Peyer's patch (tissue), 4 donors: ENCODE measurements at regions not wholly inside any gene's neighbourhood (a gene's known extent, or its start where the extent isn't known, plus 50 kb on each side); places are given as distances from the start of the nearest gene placed in this dataset.

ENCODE experiments used
- POLR2A ChIP-seq, 2 donors: fragments of 450-650 bp; IDR thresholded peaks; one replicate each; pipeline ENCODE4 v1.5.1; 2017; ENCODE audit warnings: antibody characterized with exemption in 2 of 2, mild to moderate bottlenecking in 2 of 2, moderate library complexity in 2 of 2
- TF ChIP-seq, protein P1 (sequence below), 6 experiments: fragments of 450-650 bp in 4 of 6; fragments of 200-600 bp in 2 of 6; sonication (generic) in 1 of 6; IDR thresholded peaks; one replicate each; pipeline ENCODE4 v1.5.1; 2017 to 2019; ENCODE audit warnings: antibody characterized with exemption in 6 of 6, mild to moderate bottlenecking in 3 of 6, moderate library complexity in 1 of 6

DNA sequence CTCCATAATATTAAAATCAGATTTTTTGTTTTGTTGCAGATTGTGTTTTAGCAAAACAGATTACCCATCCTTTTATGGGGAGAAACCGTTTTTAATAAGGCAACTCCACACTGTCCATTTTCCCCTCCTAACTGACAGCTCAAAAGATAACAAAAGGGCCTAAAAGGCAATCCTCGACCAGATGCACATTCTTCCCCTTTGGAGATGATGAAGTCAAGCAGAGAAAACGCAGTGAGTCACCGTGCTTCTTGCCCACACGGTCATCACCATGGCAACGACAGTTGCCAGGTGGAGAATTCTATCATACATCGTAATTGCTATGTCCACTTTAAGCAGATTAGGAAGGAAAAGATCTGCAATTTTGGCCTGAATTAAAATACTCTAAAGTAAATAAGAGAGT lies 96.4 kb downstream of the DIRAS2 start:
- TF ChIP-seq POLR2A (IDR thresholded peaks at IDR 0.05): no peak
- TF ChIP-seq, protein P1, sequence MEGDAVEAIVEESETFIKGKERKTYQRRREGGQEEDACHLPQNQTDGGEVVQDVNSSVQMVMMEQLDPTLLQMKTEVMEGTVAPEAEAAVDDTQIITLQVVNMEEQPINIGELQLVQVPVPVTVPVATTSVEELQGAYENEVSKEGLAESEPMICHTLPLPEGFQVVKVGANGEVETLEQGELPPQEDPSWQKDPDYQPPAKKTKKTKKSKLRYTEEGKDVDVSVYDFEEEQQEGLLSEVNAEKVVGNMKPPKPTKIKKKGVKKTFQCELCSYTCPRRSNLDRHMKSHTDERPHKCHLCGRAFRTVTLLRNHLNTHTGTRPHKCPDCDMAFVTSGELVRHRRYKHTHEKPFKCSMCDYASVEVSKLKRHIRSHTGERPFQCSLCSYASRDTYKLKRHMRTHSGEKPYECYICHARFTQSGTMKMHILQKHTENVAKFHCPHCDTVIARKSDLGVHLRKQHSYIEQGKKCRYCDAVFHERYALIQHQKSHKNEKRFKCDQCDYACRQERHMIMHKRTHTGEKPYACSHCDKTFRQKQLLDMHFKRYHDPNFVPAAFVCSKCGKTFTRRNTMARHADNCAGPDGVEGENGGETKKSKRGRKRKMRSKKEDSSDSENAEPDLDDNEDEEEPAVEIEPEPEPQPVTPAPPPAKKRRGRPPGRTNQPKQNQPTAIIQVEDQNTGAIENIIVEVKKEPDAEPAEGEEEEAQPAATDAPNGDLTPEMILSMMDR (IDR thresholded peaks at IDR 0.05): no peak
